Activated naive CD8-positive, alpha-beta T cell treated with anti-CD3 and anti-CD28 coated beads, Interleukin-2, amount 50 U/mL, for 24 hours (primary cell): ENCODE measurements at regions not wholly inside any gene's neighbourhood (a gene's known extent, or its start where the extent isn't known, plus 50 kb on each side); places are given as distances from the start of the nearest gene placed in this dataset.
"Not testable (repeated sequence)": the region's sequence is repeated elsewhere in the genome, so short reads cannot be mapped to it uniquely, and the experiment has no call there.

ENCODE experiments used
- ATAC-seq: fragments of 150-1000 bp; cut with Tn5 transposase; one replicate; pipeline ENCODE4 v1.10.0; 2021
- DNase-seq: peaks from one replicate; pipeline ENCODE4 v3.0.0; 2021
- H3K27ac Mint-ChIP-seq: one replicate; pipeline ENCODE4 v1.8.0; 2021; ENCODE audit warnings: mild to moderate bottlenecking, mixed read lengths
- H3K27me3 Mint-ChIP-seq: one replicate; pipeline ENCODE4 v1.8.0; 2021; ENCODE audit warnings: mixed read lengths
- H3K36me3 Mint-ChIP-seq: one replicate; pipeline ENCODE4 v1.8.0; 2021; ENCODE audit warnings: low read depth, mixed read lengths
- H3K4me1 Mint-ChIP-seq: one replicate; pipeline ENCODE4 v1.8.0; 2021; ENCODE audit warnings: mixed read lengths
- H3K4me3 Mint-ChIP-seq: one replicate; pipeline ENCODE4 v1.8.0; 2021; ENCODE audit warnings: mild to moderate bottlenecking, moderate library complexity, mixed read lengths
- H3K9me3 Mint-ChIP-seq: one replicate; pipeline ENCODE4 v1.8.0; 2021; ENCODE audit warnings: mixed read lengths

GRCh38 chr10:2367083-2367482 lies 629.8 kb upstream of the ADARB2 start:
- H3K4me3 Mint-ChIP-seq, result no peak overlapping the region
- ATAC-seq, result no peak
- no peaks in the 10 kb centered on the region for H3K4me1 Mint-ChIP-seq
- H3K36me3 Mint-ChIP-seq, result no peaks in the 10 kb centered on the region
- DNase-seq, result no peak
- H3K27ac Mint-ChIP-seq, result no peak overlapping the region
- H3K27me3 Mint-ChIP-seq, result peaks cover 6% of the 10 kb centered on the region
- H3K9me3 Mint-ChIP-seq, result peaks cover 12% of the 10 kb centered on the region

GRCh38 chr10:2366264-2366931 lies 629.1 kb upstream of the ADARB2 start:
- peaks cover 6% of the 10 kb centered on the region for H3K27me3 Mint-ChIP-seq
- H3K36me3 Mint-ChIP-seq, result no peaks in the 10 kb centered on the region
- DNase-seq (no peak), ATAC-seq (no peak)
- no peak overlapping the region for H3K4me3 Mint-ChIP-seq
- H3K27ac Mint-ChIP-seq, result no peak overlapping the region
- no peaks in the 10 kb centered on the region for H3K4me1 Mint-ChIP-seq
- H3K9me3 Mint-ChIP-seq, result peaks cover 9% of the 10 kb centered on the region

GRCh38 chr10:2362331-2362730 lies 625.0 kb upstream of the ADARB2 start:
- Mint-ChIP-seq H3K4me1 (no peaks in the 10 kb centered on the region), H3K9me3 (no peaks in the 10 kb centered on the region), H3K4me3 (no peak overlapping the region), H3K27ac (no peak overlapping the region), H3K27me3 (peaks cover 6% of the 10 kb centered on the region), H3K36me3 (no peaks in the 10 kb centered on the region)
- no peak for DNase-seq
- ATAC-seq, result no peak

- no peak overlapping the region for H3K4me3 Mint-ChIP-seq
- H3K27ac Mint-ChIP-seq, result no peak overlapping the region
- DNase-seq (no peak), ATAC-seq (no peak)
- H3K9me3 Mint-ChIP-seq, result no peaks in the 10 kb centered on the region
- H3K36me3 Mint-ChIP-seq, result no peaks in the 10 kb centered on the region
- peaks cover 3% of the 10 kb centered on the region for H3K27me3 Mint-ChIP-seq
- no peaks in the 10 kb centered on the region for H3K4me1 Mint-ChIP-seq
These were observed 621.3 kb upstream of the ADARB2 start for GRCh38 chr10:2358586-2358985.

GRCh38 chr10:2356670-2357069 lies 619.3 kb upstream of the ADARB2 start:
- Mint-ChIP-seq H3K9me3 (no peaks in the 10 kb centered on the region), H3K27ac (no peak overlapping the region), H3K36me3 (no peaks in the 10 kb centered on the region), H3K4me3 (no peak overlapping the region), H3K4me1 (no peaks in the 10 kb centered on the region), H3K27me3 (peaks cover 5% of the 10 kb centered on the region)
- ATAC-seq (no peak), DNase-seq (no peak)

- no peak for ATAC-seq
- H3K4me3 Mint-ChIP-seq, result no peak overlapping the region
- H3K36me3 Mint-ChIP-seq, result no peaks in the 10 kb centered on the region
These were observed 614.2 kb upstream of the ADARB2 start for GRCh38 chr10:2351566-2351965.

GRCh38 chr10:2342206-2342605 lies 604.9 kb upstream of the ADARB2 start:
- no peak for ATAC-seq
- no peaks in the 10 kb centered on the region for H3K4me1 Mint-ChIP-seq
- no peak overlapping the region for H3K27ac Mint-ChIP-seq
- H3K27me3 Mint-ChIP-seq, result peaks cover 20% of the 10 kb centered on the region
- DNase-seq, result no peak
- H3K4me3 Mint-ChIP-seq, result no peak overlapping the region
- no peaks in the 10 kb centered on the region for H3K36me3 Mint-ChIP-seq
- H3K9me3 Mint-ChIP-seq, result no peaks in the 10 kb centered on the region

More at GRCh38 chr10:2351566-2351965, 614.2 kb upstream of the ADARB2 start:
- Mint-ChIP-seq H3K4me1 (no peaks in the 10 kb centered on the region), H3K9me3 (no peaks in the 10 kb centered on the region), H3K27me3 (peaks cover 8% of the 10 kb centered on the region), H3K27ac (no peak overlapping the region)
- DNase-seq, result no peak

GRCh38 chr10:2340831-2341647 lies 603.7 kb upstream of the ADARB2 start:
- no peaks in the 10 kb centered on the region for H3K4me1 Mint-ChIP-seq
- H3K36me3 Mint-ChIP-seq, result no peaks in the 10 kb centered on the region
- ATAC-seq, result no peak
- no peaks in the 10 kb centered on the region for H3K9me3 Mint-ChIP-seq
- H3K27ac Mint-ChIP-seq, result no peak overlapping the region
- no peak for DNase-seq
- H3K27me3 Mint-ChIP-seq, result peaks cover 18% of the 10 kb centered on the region
- no peak overlapping the region for H3K4me3 Mint-ChIP-seq

- no peaks in the 10 kb centered on the region for H3K4me1 Mint-ChIP-seq
- no peak overlapping the region for H3K27ac Mint-ChIP-seq
- H3K27me3 Mint-ChIP-seq, result peaks cover 2% of the 10 kb centered on the region
- H3K4me3 Mint-ChIP-seq, result no peak overlapping the region
- DNase-seq (no peak), ATAC-seq (no peak)
- no peaks in the 10 kb centered on the region for H3K9me3 Mint-ChIP-seq
- H3K36me3 Mint-ChIP-seq, result no peaks in the 10 kb centered on the region
These were observed 598.3 kb upstream of the ADARB2 start for GRCh38 chr10:2335626-2336025.

GRCh38 chr10:2334575-2334974 lies 597.2 kb upstream of the ADARB2 start:
- ATAC-seq, result no peak
- Mint-ChIP-seq H3K9me3 (no peaks in the 10 kb centered on the region), H3K4me1 (no peaks in the 10 kb centered on the region), H3K27me3 (peaks cover 2% of the 10 kb centered on the region), H3K36me3 (no peaks in the 10 kb centered on the region), H3K4me3 (no peak overlapping the region), H3K27ac (no peak overlapping the region)
- no peak for DNase-seq

GRCh38 chr10:2329082-2329481 lies 591.8 kb upstream of the ADARB2 start:
- no peak overlapping the region for H3K27ac Mint-ChIP-seq
- H3K4me3 Mint-ChIP-seq, result no peak overlapping the region
- H3K27me3 Mint-ChIP-seq, result no peaks in the 10 kb centered on the region
- no peak for ATAC-seq
- DNase-seq, result no peak
- no peaks in the 10 kb centered on the region for H3K9me3 Mint-ChIP-seq
- no peaks in the 10 kb centered on the region for H3K4me1 Mint-ChIP-seq
- no peaks in the 10 kb centered on the region for H3K36me3 Mint-ChIP-seq

GRCh38 chr10:2326411-2326810 lies 589.1 kb upstream of the ADARB2 start:
- Mint-ChIP-seq H3K27ac (no peak overlapping the region), H3K36me3 (no peaks in the 10 kb centered on the region), H3K4me1 (no peaks in the 10 kb centered on the region), H3K27me3 (no peaks in the 10 kb centered on the region), H3K4me3 (no peak overlapping the region), H3K9me3 (no peaks in the 10 kb centered on the region)
- ATAC-seq (no peak), DNase-seq (no peak)

- H3K4me3 Mint-ChIP-seq, H3K4me1 Mint-ChIP-seq, H3K9me3 Mint-ChIP-seq, H3K27me3 Mint-ChIP-seq, DNase-seq, ATAC-seq, H3K36me3 Mint-ChIP-seq, H3K27ac Mint-ChIP-seq: not testable (repeated sequence)
These were observed 577.7 kb upstream of the ADARB2 start for GRCh38 chr10:2315045-2315485.

GRCh38 chr10:2306081-2306480 lies 568.8 kb upstream of the ADARB2 start:
- no peak overlapping the region for H3K27ac Mint-ChIP-seq
- H3K27me3 Mint-ChIP-seq, result no peaks in the 10 kb centered on the region

GRCh38 chr10:2303169-2303568 lies 565.8 kb upstream of the ADARB2 start:
- H3K4me3 Mint-ChIP-seq, result no peak overlapping the region
- ATAC-seq, result no peak
- H3K4me1 Mint-ChIP-seq, result no peaks in the 10 kb centered on the region
- H3K27ac Mint-ChIP-seq, result no peak overlapping the region
- no peaks in the 10 kb centered on the region for H3K36me3 Mint-ChIP-seq
- peaks cover 4% of the 10 kb centered on the region for H3K9me3 Mint-ChIP-seq
- no peak for DNase-seq
- H3K27me3 Mint-ChIP-seq, result no peaks in the 10 kb centered on the region

More at GRCh38 chr10:2306081-2306480, 568.8 kb upstream of the ADARB2 start:
- Mint-ChIP-seq H3K4me3 (no peak overlapping the region), H3K4me1 (no peaks in the 10 kb centered on the region), H3K36me3 (no peaks in the 10 kb centered on the region), H3K9me3 (peaks cover 4% of the 10 kb centered on the region)
- DNase-seq, result no peak
- ATAC-seq, result no peak
